ENCODE measurements at regions not wholly inside any gene's neighbourhood (a gene's known extent, or its start where the extent isn't known, plus 50 kb on each side); places are given as distances from the start of the nearest gene placed in this dataset.

GRCh38 chr1:193367863-193368262, 181.4 kb upstream of the B3GALT2 start:
- TF ChIP-seq TAF1 (IDR thresholded peaks at IDR 0.05; ENCODE audit: low read depth, low read length) (no peak), POLR2A (IDR thresholded peaks at IDR 0.05; ENCODE audit: low read depth, low read length) (no peak), POLR2AphosphoS5 (IDR thresholded peaks at IDR 0.05; ENCODE audit: low read depth, low read length) (no peak)
